ENCODE measurements at regions not wholly inside any gene's neighbourhood (a gene's known extent, or its start where the extent isn't known, plus 50 kb on each side); places are given as distances from the start of the nearest gene placed in this dataset.

GRCh38 chr17:77602883-77603640, 355.4 kb upstream of the TNRC6C start:
- no peak for TF ChIP-seq POLR2AphosphoS5 (IDR thresholded peaks at IDR 0.05)
- TF ChIP-seq CTCF (IDR thresholded peaks at IDR 0.05): no peak
